ENCODE measurements at regions not wholly inside any gene's neighbourhood (a gene's known extent, or its start where the extent isn't known, plus 50 kb on each side); places are given as distances from the start of the nearest gene placed in this dataset.

GRCh38 chr1:163013826-163014600, 55.1 kb upstream of the RGS4 start:
- no peak for TF ChIP-seq CTCF (IDR thresholded peaks at IDR 0.05; ENCODE audit: low read depth, low read length)
- no peak for DNase-seq (ENCODE audit: extremely low read depth, low read depth)

DNA sequence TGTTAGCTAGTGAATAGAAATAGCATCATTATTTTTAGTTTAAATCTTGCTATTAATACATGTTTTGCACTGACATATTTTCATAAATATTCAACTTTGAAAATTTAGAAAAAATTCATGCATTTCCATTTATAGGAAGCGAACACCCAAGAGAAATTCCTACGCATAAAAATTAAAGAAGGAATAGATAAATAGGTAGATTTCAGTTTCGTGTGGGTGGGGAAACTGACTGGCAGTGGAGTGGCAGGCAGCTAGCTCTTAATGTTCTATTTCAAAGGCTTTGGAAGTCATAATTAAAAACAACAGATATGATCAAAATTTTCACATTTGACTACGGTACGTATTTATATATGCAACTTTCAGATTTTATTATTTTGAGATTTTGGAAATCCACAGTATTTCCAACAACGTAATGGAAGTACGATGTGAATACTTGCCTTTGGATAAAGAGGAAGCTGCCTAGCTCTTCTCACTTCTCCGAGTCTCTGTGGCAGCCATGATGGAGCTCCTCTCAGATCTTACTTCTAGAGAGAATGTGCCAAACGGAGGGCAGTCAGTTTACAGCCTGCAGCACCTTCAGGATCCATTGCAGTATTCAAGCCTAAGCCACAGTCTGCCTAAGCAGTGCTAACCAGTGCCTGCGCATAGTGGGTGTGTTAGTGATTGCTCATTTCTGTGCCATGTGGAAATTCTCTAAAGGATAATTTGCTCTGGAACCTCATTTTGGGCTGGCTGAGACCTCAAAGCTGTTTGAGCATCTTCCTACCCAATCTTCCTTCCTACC, 62.9 kb upstream of the RGS4 start:
- no peak for TF ChIP-seq CTCF (IDR thresholded peaks at IDR 0.05; ENCODE audit: low read depth, low read length)
- no peak for DNase-seq (ENCODE audit: extremely low read depth, low read depth)

DNA sequence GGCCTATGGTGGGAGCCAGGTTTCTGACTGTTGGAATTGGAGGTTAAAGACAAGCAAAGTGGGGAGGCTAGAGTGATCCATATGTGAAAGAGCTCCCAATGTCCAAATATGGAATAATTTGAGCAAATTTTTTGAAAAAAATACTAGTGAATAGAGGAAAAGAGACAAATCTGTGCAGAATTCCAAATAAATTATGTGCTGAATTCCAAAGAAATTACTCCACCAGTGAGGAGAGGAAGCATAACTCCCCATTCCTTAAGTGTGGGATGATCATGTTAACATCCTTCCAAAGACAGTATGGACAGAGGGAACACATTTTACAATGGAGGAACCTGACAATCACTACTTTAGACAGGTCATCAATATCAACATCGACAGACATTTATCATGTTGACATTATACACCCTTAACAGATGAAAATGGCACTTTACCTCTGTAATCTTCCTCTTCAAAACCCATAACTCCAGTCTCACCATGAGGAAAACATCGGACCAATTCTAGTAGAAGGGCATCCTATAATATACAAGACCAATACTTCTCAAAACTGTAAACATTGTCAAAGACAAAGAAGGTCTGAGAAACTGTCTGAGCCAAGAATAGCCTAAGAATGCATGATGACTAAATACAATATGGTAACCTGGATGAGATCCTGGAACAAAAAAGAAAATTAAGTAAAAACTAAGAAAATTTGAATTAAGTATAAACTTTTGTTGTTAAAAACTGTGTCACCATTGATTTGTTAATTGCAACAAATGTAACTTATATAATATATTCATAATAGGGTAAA, 71.5 kb upstream of the RGS4 start:
- TF ChIP-seq CTCF (IDR thresholded peaks at IDR 0.05; ENCODE audit: low read depth, low read length): no peak
- no peak for DNase-seq (ENCODE audit: extremely low read depth, low read depth)

- no peak for DNase-seq (ENCODE audit: extremely low read depth, low read depth)
- no peak for TF ChIP-seq CTCF (IDR thresholded peaks at IDR 0.05; ENCODE audit: low read depth, low read length)
These were observed 72.9 kb upstream of the RGS4 start for GRCh38 chr1:162996261-162996660.

DNA sequence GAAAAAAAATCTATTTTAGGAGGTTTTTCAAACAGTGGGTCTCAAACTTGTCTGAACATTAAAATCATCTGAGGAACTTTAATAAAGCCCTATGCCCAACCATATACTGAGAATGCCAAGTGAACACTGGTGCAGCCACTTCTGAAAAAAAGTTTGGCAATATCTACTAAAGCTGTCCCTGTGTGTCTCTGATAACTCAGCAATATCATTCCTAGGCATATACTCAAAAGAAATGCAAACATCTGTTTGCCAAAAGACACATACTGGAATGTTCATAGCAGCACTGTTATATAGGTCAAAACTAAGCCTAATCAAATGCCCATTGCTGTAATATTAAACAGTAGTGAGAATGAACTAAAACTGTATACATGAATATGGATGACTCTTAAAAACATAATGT, 74.2 kb upstream of the RGS4 start:
- no peak for DNase-seq (ENCODE audit: extremely low read depth, low read depth)
- TF ChIP-seq CTCF (IDR thresholded peaks at IDR 0.05; ENCODE audit: low read depth, low read length): no peak

DNA sequence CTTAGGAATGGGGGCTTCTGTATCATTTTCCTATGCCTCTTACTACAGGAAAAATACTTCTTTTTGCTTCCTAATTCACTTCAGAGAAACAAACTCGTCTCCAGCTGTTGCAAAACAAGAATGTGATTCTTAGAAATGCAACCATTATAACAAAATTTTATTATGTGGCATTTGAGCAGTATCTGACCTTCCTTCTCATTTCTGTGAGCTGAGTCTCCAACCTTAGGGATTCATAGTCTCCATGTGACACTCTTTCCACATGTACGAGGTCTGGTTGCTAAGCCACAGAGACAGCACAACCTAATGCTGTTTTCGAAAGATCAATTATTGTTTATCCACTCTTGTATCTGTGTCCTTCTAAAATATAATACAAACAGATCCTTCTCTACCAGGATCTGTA, 75.3 kb upstream of the RGS4 start:
- DNase-seq (ENCODE audit: extremely low read depth, low read depth): no peak
- TF ChIP-seq CTCF (IDR thresholded peaks at IDR 0.05; ENCODE audit: low read depth, low read length): no peak

All from AG09319 (cell line).